Heart right ventricle (tissue), 16 donors: ENCODE measurements at regions not wholly inside any gene's neighbourhood (a gene's known extent, or its start where the extent isn't known, plus 50 kb on each side); places are given as distances from the start of the nearest gene placed in this dataset.

Source experiments
- ATAC-seq, 8 donors: fragments of 200-7000 bp; cut with Tn5 transposase; one replicate each; pipeline ENCODE4 v1.9.1; 2020; ENCODE audit warnings: mild to moderate bottlenecking in 8 of 8, moderate library complexity in 8 of 8, moderate number of reproducible peaks in 1 of 8
- DNase-seq, 2 donors: peaks; one replicate each; pipeline ENCODE4 v3.0.0-alpha.2; 2020
- H3K27ac ChIP-seq, 10 donors: fragments of 200-600 bp; sonication (generic) in 2 of 10; one replicate each; pipeline versions ENCODE4 v1.5.0 to v1.8.0; 2020 to 2022; ENCODE audit warnings: mild to moderate bottlenecking in 3 of 10
- H3K27me3 ChIP-seq, 7 donors: fragments of 200-600 bp; one replicate each; pipeline ENCODE4 v1.8.0; 2021 to 2022; ENCODE audit warnings: mild to moderate bottlenecking in 2 of 7
- H3K36me3 ChIP-seq, 9 donors: fragments of 200-600 bp; sonication (generic) in 1 of 9; one replicate each; pipeline versions ENCODE4 v1.5.0 to v1.8.0; 2020 to 2022; ENCODE audit warnings: mild to moderate bottlenecking in 2 of 9
- H3K4me1 ChIP-seq, 9 donors: fragments of 200-600 bp; sonication (generic) in 1 of 9; one replicate each; pipeline versions ENCODE4 v1.5.0 to v1.8.0; 2020 to 2022; ENCODE audit warnings: mild to moderate bottlenecking in 4 of 9
- H3K4me3 ChIP-seq, 10 donors: fragments of 200-600 bp; sonication (generic) in 2 of 10; one replicate each; pipeline versions ENCODE4 v1.5.0 to v1.8.0; 2020 to 2022; ENCODE audit warnings: mild to moderate bottlenecking in 7 of 10, moderate library complexity in 2 of 10
- H3K9me3 ChIP-seq, 11 donors: fragments of 200-600 bp in 10 of 11; sonication (generic) in 2 of 11; one replicate each; pipeline versions ENCODE4 v1.5.0 to v1.8.0; 2013 to 2022; ENCODE audit warnings: mild to moderate bottlenecking in 2 of 11, control low read depth in 1 of 11, moderate library complexity in 1 of 11
- WGBS, 2 donors: extraction: QIAGEN DNeasy Blood & Tissue Kit; methylation state at CpG; one replicate each; pipeline ENCODE4 v1.1.7; 2013; ENCODE audit warnings: inconsistent platforms in 1 of 2; 5-methylcytosine and 5-hydroxymethylcytosine counted together
- intact Hi-C, 10 donors: fragments of 100-400 bp; cut with DNase I; formaldehyde crosslinking; loops; one replicate each; pipeline versions ENCODE4 v1.11.1 to v1.14.2; 2022
- TF ChIP-seq, protein P1 (sequence below), 9 donors: fragments of 200-600 bp; sonication (generic) in 2 of 9; IDR thresholded peaks; one replicate each; pipeline versions ENCODE4 v1.5.0 to v1.8.0; 2021 to 2022; ENCODE audit warnings: antibody characterized with exemption in 9 of 9, mild to moderate bottlenecking in 5 of 9, moderate library complexity in 1 of 9
- donor health status: Arrhythmogenic right ventricular cardiomyopathy.
- donor health status: ischemic (EF 13 %, LVEDD 7.1; RV severe dilation, severe dysfunction).
- donor health status: healthy with polysubstance abuse.
- donor health status: DM: no; HTN: yes; CAD: no.
- donor health status: DM: no; HTN: no; CAD: no.
- donor health status: ischemic (EF 25% LVEDD 6.9; RV normal size, moderate dysfunction).
- donor health status: ischemic (EF 25% LVEDD 5.7; RV mildly dilated, moderate dysfunction).
- donor health status: healthy.
- donor health status: DM: yes; HTN: yes; CAD: no.
- donor health status: Ischemic cardiomyopathy.
- donor health status: ischemic (EF 35%, LVEDD 5.7; RV mildly dilated, moderate dysfunction).
- donor health status: nonischemic (EF 11% LVEDD 7.7; RV severe dilation, severe dysfunction).
- donor health status: DM: yes; HTN: yes; CAD: no.
- donor health status: PGD.
- donor health status: ischemic (EF 29% LVEDD 5.4; RV normal size, mild dysfunction).
- donor health status: nonischemic (EF 23%, LVEDD 6.1; RV moderate dilation, normal function).

DNA sequence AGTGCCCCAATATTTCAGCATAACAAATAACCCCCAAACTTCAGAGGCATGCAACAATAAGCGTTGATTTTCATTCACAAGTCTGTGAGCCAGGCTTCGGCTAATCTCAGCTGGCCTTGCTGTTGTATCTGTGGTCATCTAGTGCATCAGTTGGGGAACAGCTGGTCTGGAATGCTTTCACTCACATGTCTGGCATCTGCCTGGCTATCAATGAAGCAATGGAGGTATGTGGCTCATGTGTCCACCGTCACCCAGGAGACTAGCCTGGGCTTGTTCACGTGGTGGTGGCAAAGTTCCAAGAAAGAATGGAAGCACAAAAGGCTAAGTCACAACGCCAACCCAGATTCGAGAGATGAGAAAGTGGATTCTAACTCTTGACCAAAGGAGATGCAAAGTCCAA lies 304.8 kb upstream of the ISX start:
- TF ChIP-seq, protein P1, sequence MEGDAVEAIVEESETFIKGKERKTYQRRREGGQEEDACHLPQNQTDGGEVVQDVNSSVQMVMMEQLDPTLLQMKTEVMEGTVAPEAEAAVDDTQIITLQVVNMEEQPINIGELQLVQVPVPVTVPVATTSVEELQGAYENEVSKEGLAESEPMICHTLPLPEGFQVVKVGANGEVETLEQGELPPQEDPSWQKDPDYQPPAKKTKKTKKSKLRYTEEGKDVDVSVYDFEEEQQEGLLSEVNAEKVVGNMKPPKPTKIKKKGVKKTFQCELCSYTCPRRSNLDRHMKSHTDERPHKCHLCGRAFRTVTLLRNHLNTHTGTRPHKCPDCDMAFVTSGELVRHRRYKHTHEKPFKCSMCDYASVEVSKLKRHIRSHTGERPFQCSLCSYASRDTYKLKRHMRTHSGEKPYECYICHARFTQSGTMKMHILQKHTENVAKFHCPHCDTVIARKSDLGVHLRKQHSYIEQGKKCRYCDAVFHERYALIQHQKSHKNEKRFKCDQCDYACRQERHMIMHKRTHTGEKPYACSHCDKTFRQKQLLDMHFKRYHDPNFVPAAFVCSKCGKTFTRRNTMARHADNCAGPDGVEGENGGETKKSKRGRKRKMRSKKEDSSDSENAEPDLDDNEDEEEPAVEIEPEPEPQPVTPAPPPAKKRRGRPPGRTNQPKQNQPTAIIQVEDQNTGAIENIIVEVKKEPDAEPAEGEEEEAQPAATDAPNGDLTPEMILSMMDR (IDR thresholded peaks at IDR 0.05): no peak
- H3K27ac ChIP-seq: no peak overlapping the region
- WGBS, 2 donors: 53 to 61% methylated on average over 6 of the region's 6 CpGs
- H3K4me1 ChIP-seq: no peaks in the 10 kb centered on the region
- peaks cover 0 to 7% (median 0%) of the 10 kb centered on the region in 11 donors for H3K9me3 ChIP-seq
- H3K36me3 ChIP-seq: no peaks in the 10 kb centered on the region
- H3K4me3 ChIP-seq: no peak overlapping the region
- intact Hi-C loops: no loop called here
- no peak for DNase-seq
- H3K27me3 ChIP-seq: peaks cover 0 to 48% (median 17%) of the 10 kb centered on the region in 7 donors
- no peak for ATAC-seq

DNA sequence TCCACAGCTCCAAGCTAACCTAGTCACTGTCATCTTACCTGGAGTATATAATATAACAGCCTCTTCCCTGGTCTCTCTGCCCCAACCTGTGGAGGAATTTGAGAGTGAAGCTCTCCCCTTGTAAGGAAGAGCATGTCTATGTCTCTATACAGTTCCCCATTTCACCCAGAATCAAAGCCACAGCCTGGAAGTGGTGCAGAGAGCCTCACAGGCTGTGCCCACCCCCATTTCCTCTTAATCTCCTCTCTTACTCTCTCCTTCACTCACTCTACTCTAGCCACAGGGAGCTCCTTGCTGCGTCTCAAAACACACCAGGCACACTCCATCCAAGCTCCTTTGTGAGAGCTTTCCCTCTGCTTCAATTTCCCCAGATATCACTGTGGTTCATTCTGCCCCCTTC lies 302.5 kb upstream of the ISX start:
- TF ChIP-seq, protein P1 (IDR thresholded peaks at IDR 0.05): no peak

DNA sequence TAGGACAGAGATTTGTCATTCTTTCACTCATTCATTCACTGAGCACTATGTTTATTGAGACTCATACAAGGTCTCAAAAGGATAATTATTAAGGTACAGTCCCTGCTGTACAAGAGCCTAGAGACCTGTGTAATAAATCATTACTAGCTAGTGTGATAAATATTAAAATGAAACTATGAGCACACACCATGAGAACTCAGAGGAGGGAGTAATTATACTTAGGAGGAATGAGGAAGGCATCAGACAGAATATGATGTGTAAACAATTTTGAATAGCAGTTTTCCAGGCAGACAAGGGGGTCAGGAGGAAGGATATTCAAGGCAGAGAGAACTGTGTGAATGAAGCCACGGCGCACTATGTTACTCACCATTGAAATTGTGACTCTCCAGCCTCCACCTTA lies 300.8 kb upstream of the ISX start:
- H3K9me3 ChIP-seq: no peaks in the 10 kb centered on the region
- peaks cover 0 to 24% (median 12%) of the 10 kb centered on the region in 7 donors for H3K27me3 ChIP-seq
- DNase-seq (no peak), ATAC-seq (no peak)
- H3K4me3 ChIP-seq: no peak overlapping the region
- H3K4me1 ChIP-seq: no peaks in the 10 kb centered on the region
- TF ChIP-seq, protein P1 (IDR thresholded peaks at IDR 0.05): no peak
- 91% methylated on average over 2 of the region's 2 CpGs for WGBS, 2 donors
- intact Hi-C loops: no loop called here
- H3K27ac ChIP-seq: no peak overlapping the region
- H3K36me3 ChIP-seq: no peaks in the 10 kb centered on the region

More for the DNA sequence above, 302.5 kb upstream of the ISX start:
- no peaks in the 10 kb centered on the region for H3K9me3 ChIP-seq
- H3K4me1 ChIP-seq: no peaks in the 10 kb centered on the region
- H3K36me3 ChIP-seq: no peaks in the 10 kb centered on the region
- H3K27ac ChIP-seq: no peak overlapping the region
- H3K4me3 ChIP-seq: no peak overlapping the region
- WGBS, 2 donors: 40 to 54% methylated on average over 1 of the region's 1 CpG
- DNase-seq (no peak), ATAC-seq (no peak)
- peaks cover 0 to 36% (median 17%) of the 10 kb centered on the region in 7 donors for H3K27me3 ChIP-seq
- intact Hi-C loops: no loop called here

DNA sequence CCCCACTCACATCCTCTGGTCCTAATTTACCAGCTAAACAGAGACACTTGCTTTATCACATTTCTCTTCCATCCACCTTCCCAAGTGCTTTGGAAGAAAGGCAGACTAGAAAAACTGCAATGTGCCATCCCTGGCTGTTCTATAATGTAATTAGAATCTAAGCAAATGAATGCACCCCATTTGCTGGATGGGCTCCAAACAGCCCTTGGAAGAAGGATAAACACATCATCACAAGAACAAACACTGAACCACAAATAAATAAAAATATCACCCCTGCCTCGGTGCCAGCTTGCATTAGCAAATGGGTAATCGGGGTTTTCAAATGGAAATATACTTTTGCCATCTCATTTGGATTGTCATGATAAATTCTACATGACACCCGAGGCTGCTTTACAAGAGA lies 296.6 kb upstream of the ISX start:
- Histone ChIP-seq H3K9me3 (no peaks in the 10 kb centered on the region), H3K36me3 (no peaks in the 10 kb centered on the region), H3K27me3 (peaks cover 0 to 19% (median 4%) of the 10 kb centered on the region in 7 donors), H3K27ac (no peak overlapping the region), H3K4me3 (no peak overlapping the region), H3K4me1 (no peaks in the 10 kb centered on the region)
- 69 to 77% methylated on average over 3 of the region's 3 CpGs for WGBS, 2 donors
- intact Hi-C loops: no loop called here
- no peak for ATAC-seq
- TF ChIP-seq, protein P1 (IDR thresholded peaks at IDR 0.05): no peak
- DNase-seq: no peak
